PC-3 (cell line): ENCODE measurements at regions not wholly inside any gene's neighbourhood (a gene's known extent, or its start where the extent isn't known, plus 50 kb on each side); places are given as distances from the start of the nearest gene placed in this dataset.

Experiments used
- EZH2 ChIP-seq: fragments of 300-600 bp; sonication (generic); IDR thresholded peaks from one replicate; pipeline ENCODE4 v1.6.1; 2017; ENCODE audit warnings: antibody characterized with exemption, mild to moderate bottlenecking, low read length; ENCODE audit not compliant: unreplicated experiment
- TF ChIP-seq, protein P1 (sequence below): fragments of 300-600 bp; sonication (generic); conservative IDR thresholded peaks from 2 replicates; pipeline ENCODE4 v1.5.1; 2017; ENCODE audit warnings: antibody characterized with exemption, low read depth, mild to moderate bottlenecking, low read length

DNA sequence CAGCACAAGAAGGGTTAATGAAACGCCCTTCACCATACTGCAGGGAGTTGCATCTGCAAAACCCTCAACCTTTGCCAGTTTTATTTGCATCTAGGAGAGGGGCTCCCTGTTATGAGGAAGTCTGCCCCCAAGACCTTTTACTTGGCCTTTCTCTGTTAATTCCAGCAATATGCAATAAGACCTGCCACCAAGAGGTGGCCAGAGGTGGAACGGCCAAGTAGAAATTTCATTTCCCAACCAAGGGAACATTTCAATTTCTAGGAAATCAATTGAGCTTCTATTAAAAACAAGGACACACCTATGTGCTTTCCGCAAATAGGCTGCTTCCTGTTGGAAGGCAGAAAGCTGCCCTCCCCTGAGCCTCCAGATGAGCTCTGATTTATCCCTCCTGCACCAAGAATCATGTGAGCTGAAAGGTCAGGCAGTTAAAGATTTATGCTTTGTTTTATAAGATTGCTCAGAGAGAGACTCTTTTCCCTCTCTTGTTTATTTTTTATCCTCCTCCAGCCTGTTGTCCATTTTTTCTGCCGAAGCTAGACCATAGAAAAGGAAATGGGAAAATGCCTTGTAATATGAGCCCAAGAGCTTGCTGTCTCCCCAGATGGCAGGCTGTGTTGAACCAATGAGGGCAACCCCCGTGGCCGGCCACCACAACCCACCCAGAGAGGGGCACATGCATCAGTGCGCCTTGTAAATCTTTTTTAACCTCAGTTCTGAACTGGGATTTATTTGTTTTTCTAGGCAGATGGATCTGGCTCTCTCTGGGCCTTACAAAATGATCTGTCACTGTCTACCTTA is 572.8 kb downstream of the TLE1 start:
- TF ChIP-seq, protein P1, sequence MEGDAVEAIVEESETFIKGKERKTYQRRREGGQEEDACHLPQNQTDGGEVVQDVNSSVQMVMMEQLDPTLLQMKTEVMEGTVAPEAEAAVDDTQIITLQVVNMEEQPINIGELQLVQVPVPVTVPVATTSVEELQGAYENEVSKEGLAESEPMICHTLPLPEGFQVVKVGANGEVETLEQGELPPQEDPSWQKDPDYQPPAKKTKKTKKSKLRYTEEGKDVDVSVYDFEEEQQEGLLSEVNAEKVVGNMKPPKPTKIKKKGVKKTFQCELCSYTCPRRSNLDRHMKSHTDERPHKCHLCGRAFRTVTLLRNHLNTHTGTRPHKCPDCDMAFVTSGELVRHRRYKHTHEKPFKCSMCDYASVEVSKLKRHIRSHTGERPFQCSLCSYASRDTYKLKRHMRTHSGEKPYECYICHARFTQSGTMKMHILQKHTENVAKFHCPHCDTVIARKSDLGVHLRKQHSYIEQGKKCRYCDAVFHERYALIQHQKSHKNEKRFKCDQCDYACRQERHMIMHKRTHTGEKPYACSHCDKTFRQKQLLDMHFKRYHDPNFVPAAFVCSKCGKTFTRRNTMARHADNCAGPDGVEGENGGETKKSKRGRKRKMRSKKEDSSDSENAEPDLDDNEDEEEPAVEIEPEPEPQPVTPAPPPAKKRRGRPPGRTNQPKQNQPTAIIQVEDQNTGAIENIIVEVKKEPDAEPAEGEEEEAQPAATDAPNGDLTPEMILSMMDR: no peak
- no peak for TF ChIP-seq EZH2
